Hematopoietic multipotent progenitor cell treated with erythropoietin and hydrocortisone succinate and interleukin-3 and kit ligand, for 6 days (in vitro differentiated cells): ENCODE measurements at regions not wholly inside any gene's neighbourhood (a gene's known extent, or its start where the extent isn't known, plus 50 kb on each side); places are given as distances from the start of the nearest gene placed in this dataset.

ENCODE experiments used
- DNase-seq: peaks from one replicate; pipeline ENCODE4 v3.0.0-alpha.2; 2015

GRCh38 chr14:56902385-56902784, 92.1 kb upstream of the OTX2 start:
- DNase-seq = no peak

- DNase-seq = no peak
These were observed 90.4 kb upstream of the OTX2 start for GRCh38 chr14:56900726-56901125.

GRCh38 chr14:56899829-56900228, 89.5 kb upstream of the OTX2 start:
- DNase-seq = no peak

GRCh38 chr14:56896922-56897321, 86.6 kb upstream of the OTX2 start:
- DNase-seq = no peak

GRCh38 chr14:56896231-56896630, 86.0 kb upstream of the OTX2 start:
- no peak for DNase-seq

- no peak for DNase-seq
These were observed 84.9 kb upstream of the OTX2 start for GRCh38 chr14:56895154-56895553.

- DNase-seq = no peak
These were observed 84.3 kb upstream of the OTX2 start for GRCh38 chr14:56894591-56894991.

- DNase-seq = no peak
These were observed 82.7 kb upstream of the OTX2 start for GRCh38 chr14:56892959-56893358.

- DNase-seq = no peak
These were observed 80.9 kb upstream of the OTX2 start for GRCh38 chr14:56891226-56891625.

GRCh38 chr14:56889705-56890104, 79.4 kb upstream of the OTX2 start:
- DNase-seq = no peak

- DNase-seq = no peak
These were observed 78.0 kb upstream of the OTX2 start for GRCh38 chr14:56888274-56888673.

GRCh38 chr14:56887216-56887615, 76.9 kb upstream of the OTX2 start:
- DNase-seq = no peak

GRCh38 chr14:56886471-56887062, 76.3 kb upstream of the OTX2 start:
- peak; percentile 4 for DNase-seq

- no peak for DNase-seq
These were observed 75.5 kb upstream of the OTX2 start for GRCh38 chr14:56885825-56886224.

- DNase-seq = no peak
These were observed 74.3 kb upstream of the OTX2 start for GRCh38 chr14:56884617-56885016.

GRCh38 chr14:56881181-56881580, 70.9 kb upstream of the OTX2 start:
- DNase-seq = no peak

- no peak for DNase-seq
These were observed 68.5 kb upstream of the OTX2 start for GRCh38 chr14:56878766-56879165.

- no peak for DNase-seq
These were observed 64.9 kb upstream of the OTX2 start for GRCh38 chr14:56875104-56875675.

GRCh38 chr14:56874375-56874774, 64.1 kb upstream of the OTX2 start:
- peak; percentile 31 for DNase-seq

- no peak for DNase-seq
These were observed 60.1 kb upstream of the OTX2 start for GRCh38 chr14:56870336-56870735.

GRCh38 chr14:56868660-56869059, 58.4 kb upstream of the OTX2 start:
- no peak for DNase-seq

GRCh38 chr14:56862836-56863235, 52.6 kb upstream of the OTX2 start:
- no peak for DNase-seq

GRCh38 chr14:56860441-56860840, 50.2 kb upstream of the OTX2 start:
- no peak for DNase-seq
